ENCODE measurements at regions not wholly inside any gene's neighbourhood (a gene's known extent, or its start where the extent isn't known, plus 50 kb on each side); places are given as distances from the start of the nearest gene placed in this dataset.

GRCh38 chr14:22405201-22405600 lies 183.8 kb downstream of the DAD1 start (continued):
- TF ChIP-seq MLXIP (CRISPR knock-in tag; IDR thresholded peaks at IDR 0.05; ENCODE audit: borderline replicate concordance), result no peak
- TF ChIP-seq ZNF720 (CRISPR knock-in tag; IDR thresholded peaks at IDR 0.05), result no peak
- no peak for TF ChIP-seq SAFB2 (CRISPR knock-in tag; IDR thresholded peaks at IDR 0.05; ENCODE audit: borderline replicate concordance, low read depth)
- no peak for TF ChIP-seq RARA (CRISPR knock-in tag; IDR thresholded peaks at IDR 0.05)

- in situ Hi-C loops (cut with HindIII; ENCODE audit: extremely low pct_ligation_motif_present, low pct_unique_long_range_greater_than_20kb), result no loop called here
- BruUV-seq (replicated peaks), result no TSS peak
These were observed 185.7 kb downstream of the DAD1 start for GRCh38 chr14:22403296-22403695.

More at GRCh38 chr14:22403296-22403695, 185.7 kb downstream of the DAD1 start:
- ChIA-PET CTCF (ENCODE audit: low intra/inter-chr PET ratio, low total read pairs) (no interaction called here), POLR2A (no interaction called here)
- DNase-seq (ENCODE audit: low spot score), result no peak
- Histone ChIP-seq H3K4me1 (ENCODE audit: insufficient read depth, low read length) (no peaks in the 10 kb centered on the region), H3K27ac (ENCODE audit: extremely low read length, insufficient read depth, low read length) (no peak overlapping the region), H3K4me3 (replicated peaks in 1 of 3; ENCODE audit: insufficient read depth in 1 of 3, low read depth in 2 of 3, low read length in 3 of 3) (no peak overlapping the region), H3K27me3 (ENCODE audit: control insufficient read depth in 1 of 2, insufficient read depth in 2 of 2, low read length in 2 of 2) (no peaks in the 10 kb centered on the region), H3K9ac (ENCODE audit: insufficient read depth, low read depth, low read length) (no peak overlapping the region), H3K36me3 (replicated peaks in 1 of 2; ENCODE audit: control insufficient read depth in 1 of 2, insufficient read depth in 2 of 2, low read length in 2 of 2) (no peaks in the 10 kb centered on the region), H3K9me3 (ENCODE audit: low read length) (no peaks in the 10 kb centered on the region), H4K20me1 (ENCODE audit: insufficient read depth, low read length) (no peaks in the 10 kb centered on the region), H3K79me2 (ENCODE audit: insufficient read depth, low read length) (no peaks in the 10 kb centered on the region), H2AFZ (ENCODE audit: low read length) (no peak overlapping the region), H3K4me2 (ENCODE audit: low read depth, low read length) (no peak overlapping the region)
- no peak for TF ChIP-seq RAD21 (CRISPR knock-in tag; IDR thresholded peaks at IDR 0.05)
- TF ChIP-seq KLF9 (CRISPR knock-in tag; IDR thresholded peaks at IDR 0.05; ENCODE audit: low read depth), result no peak
- WGBS (ENCODE audit: low lambda C conversion rate), result 39% methylated on average over 4 of the region's 4 CpGs
- FAIRE-seq, result no peak
- no peak for ATAC-seq
- intact Hi-C loops (cut with micrococcal nuclease; ENCODE audit: unreplicated experiment), result no loop called here

All from HepG2 (cell line).